ENCODE measurements at regions not wholly inside any gene's neighbourhood (a gene's known extent, or its start where the extent isn't known, plus 50 kb on each side); places are given as distances from the start of the nearest gene placed in this dataset.

GRCh38 chr7:27347276-27347640 is 104.7 kb downstream of the EVX1 start:
- TF ChIP-seq CTCF (IDR thresholded peaks at IDR 0.05), result no peak
- TF ChIP-seq POLR2A (IDR thresholded peaks at IDR 0.05), result no peak
